Epithelial cell of proximal tubule (primary cell): ENCODE measurements at regions not wholly inside any gene's neighbourhood (a gene's known extent, or its start where the extent isn't known, plus 50 kb on each side); places are given as distances from the start of the nearest gene placed in this dataset.

ENCODE experiments used
- DNase-seq: peaks from one replicate; pipeline ENCODE4 v3.0.0-alpha.2; 2011; ENCODE audit warnings: low read depth
- H3K4me3 ChIP-seq: 2 replicates; pipeline ENCODE4 v1.5.1; 2011; ENCODE audit warnings: low read depth, mild to moderate bottlenecking, low read length
- TF ChIP-seq, protein P1 (sequence below): conservative IDR thresholded peaks from 2 replicates; pipeline ENCODE4 v1.5.1; 2012; ENCODE audit warnings: low read depth, mild to moderate bottlenecking, low read length

DNA sequence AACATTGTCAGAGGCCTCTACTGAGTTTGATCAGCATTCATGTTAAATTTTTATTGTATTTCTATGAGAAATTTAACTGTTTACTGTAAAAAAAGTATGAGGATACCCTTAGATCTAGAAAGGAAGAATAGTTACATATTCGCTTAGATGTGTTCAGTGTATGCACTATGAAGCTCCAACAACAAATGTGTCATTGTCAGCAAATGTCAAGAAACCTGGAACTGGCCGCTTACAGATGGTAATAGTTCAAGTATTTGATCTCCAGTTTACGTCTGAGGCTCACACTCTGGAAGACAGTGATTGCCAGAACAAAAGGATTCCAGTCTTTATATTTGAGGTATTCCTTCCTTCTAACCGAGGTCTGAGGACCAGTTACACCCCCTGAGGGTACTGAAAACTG, 921.2 kb upstream of the LRRTM1 start:
- TF ChIP-seq, protein P1, sequence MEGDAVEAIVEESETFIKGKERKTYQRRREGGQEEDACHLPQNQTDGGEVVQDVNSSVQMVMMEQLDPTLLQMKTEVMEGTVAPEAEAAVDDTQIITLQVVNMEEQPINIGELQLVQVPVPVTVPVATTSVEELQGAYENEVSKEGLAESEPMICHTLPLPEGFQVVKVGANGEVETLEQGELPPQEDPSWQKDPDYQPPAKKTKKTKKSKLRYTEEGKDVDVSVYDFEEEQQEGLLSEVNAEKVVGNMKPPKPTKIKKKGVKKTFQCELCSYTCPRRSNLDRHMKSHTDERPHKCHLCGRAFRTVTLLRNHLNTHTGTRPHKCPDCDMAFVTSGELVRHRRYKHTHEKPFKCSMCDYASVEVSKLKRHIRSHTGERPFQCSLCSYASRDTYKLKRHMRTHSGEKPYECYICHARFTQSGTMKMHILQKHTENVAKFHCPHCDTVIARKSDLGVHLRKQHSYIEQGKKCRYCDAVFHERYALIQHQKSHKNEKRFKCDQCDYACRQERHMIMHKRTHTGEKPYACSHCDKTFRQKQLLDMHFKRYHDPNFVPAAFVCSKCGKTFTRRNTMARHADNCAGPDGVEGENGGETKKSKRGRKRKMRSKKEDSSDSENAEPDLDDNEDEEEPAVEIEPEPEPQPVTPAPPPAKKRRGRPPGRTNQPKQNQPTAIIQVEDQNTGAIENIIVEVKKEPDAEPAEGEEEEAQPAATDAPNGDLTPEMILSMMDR = no peak
- no peak overlapping the region for H3K4me3 ChIP-seq
- DNase-seq = no peak

DNA sequence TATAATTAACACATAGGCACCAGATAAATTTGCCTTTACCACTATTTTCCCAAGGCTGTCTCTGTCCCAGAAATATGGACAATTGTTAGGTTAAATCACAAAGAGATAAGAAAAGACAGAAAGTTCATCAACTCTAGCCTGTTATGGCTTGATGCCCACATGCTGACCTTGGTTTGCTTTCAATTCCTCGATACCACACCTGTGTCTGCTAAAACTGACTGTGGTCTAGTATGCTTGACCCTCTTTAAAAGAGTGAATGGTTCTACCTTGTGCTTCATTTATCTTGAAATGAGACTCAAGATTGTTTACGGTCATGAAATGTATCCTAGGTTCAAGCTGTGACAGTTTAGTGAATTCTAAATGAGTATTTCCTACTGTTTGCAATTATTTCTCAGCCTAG, 909.0 kb upstream of the LRRTM1 start:
- DNase-seq = no peak
- no peak overlapping the region for H3K4me3 ChIP-seq
- TF ChIP-seq, protein P1 = no peak

DNA sequence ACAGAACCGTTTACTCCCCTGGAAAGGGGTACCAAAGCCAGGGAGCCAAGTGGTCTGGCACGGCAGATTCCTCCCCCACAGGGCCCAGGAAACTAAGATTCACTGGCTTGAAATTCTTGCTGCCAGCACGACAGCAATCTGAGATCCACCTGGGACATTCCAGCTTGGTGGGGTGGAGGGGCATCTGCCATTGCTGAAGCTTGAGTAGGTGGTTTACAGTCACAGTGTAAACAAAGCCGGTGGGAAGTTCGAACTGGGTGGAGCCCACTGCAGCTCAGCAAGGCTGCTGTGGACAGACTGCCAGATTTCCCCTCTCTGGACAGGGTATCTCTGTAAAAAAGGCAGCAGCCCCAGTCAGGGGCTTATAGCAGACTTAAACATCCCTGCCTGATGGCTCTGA, 901.7 kb upstream of the LRRTM1 start:
- no peak overlapping the region for H3K4me3 ChIP-seq
- DNase-seq = no peak
- TF ChIP-seq, protein P1 = no peak

DNA sequence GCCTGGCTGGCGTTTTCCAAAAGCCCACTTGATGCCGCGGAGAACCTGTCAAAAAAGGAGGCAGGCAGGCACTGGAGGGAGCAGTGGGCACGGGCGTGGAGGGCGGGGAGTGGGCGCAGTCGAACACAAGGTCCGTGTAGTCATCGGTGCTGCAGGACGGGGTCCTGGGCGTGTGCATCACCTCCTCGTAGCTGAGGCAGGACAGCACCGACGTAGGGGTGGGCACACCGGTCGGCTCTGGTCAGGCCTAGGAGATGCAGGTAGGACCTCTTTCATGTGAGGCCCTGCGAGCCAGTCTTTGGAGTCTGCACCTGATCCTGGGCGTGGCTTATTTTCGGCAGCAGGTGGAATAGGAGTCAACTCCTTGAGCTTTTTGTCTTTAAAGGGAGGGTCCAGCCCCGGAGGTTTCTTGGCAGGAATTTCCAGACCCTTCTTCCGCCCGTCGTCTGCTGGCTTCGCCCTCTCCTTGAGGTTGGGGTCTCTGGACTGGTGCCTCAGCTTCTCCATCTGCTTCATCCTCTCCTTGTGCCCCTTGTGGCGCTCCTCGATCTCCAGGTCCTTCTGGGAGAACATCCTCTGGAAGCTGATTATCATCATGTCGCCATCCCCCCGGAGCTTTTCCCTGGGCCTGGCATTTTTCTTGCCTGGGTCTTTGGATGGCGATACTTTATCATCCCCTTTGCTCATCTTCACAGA, 892.5 kb upstream of the LRRTM1 start:
- TF ChIP-seq, protein P1 = no peak
- H3K4me3 ChIP-seq = no peak overlapping the region
- no peak for DNase-seq

DNA sequence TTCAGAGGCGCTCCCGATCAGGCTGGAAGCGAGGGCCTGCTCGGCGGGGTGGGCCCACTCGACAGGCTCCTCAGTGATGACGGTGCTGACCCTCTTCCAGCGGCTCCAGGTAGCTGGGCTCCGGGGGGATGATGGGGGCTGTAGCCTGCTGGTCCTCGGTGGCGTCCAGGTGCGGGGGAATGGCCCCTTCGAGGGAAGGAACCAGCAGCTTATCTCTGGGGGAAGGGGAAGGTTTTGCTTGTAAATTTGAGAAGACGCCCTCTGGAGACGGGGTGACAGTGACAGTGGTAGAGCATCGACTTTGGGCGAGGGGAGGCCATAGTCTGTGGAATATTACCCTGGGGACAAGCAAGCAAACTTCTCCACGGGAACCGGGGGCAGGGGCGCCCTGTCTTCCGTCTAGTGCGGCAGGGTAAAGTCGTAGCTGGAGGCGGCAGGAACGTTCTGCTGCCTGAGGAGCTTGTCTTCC, 891.9 kb upstream of the LRRTM1 start:
- no peak for DNase-seq
- TF ChIP-seq, protein P1 = no peak
- no peak overlapping the region for H3K4me3 ChIP-seq

DNA sequence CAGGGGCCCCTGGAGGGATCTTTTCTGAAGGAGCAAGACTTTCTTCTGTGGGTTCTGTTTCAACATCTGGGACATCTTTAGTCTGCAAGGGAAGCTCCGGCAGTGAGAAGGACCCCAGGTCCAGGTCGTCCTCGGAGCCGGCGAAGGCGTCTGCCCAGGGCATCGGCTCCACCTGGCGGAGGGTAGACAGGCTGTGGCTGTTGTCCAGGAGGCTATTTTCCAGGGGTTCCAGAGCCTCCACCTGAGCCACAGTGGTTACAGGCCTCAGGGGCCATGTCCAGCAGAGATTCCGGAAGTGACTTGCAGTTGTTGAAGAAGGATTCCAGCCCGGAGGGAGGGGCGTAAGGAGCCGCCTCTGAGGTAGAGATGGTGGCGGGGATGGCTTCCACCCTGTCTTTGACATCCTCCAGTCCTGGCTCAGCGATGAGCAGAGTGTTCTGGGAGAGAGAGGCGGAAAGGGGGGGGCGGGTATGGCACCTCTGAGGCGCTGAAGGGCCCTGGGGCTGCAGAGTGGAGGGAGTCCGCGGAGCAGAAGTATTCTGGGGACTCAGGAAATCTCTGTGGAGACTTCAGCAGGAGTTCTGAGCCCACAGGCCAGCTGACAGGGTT, 891.3 kb upstream of the LRRTM1 start:
- H3K4me3 ChIP-seq = no peak overlapping the region
- TF ChIP-seq, protein P1 = no peak
- DNase-seq = no peak
